ENCODE measurements at regions not wholly inside any gene's neighbourhood (a gene's known extent, or its start where the extent isn't known, plus 50 kb on each side); places are given as distances from the start of the nearest gene placed in this dataset.

GRCh38 chr5:107063511-107063910 is 607.2 kb downstream of the EFNA5 start:
- in situ Hi-C loops (cut with HindIII; ENCODE audit: low pct_ligation_motif_present, low pct_unique_long_range_greater_than_20kb, low sequenced_read_pairs) = no loop called here

GRCh38 chr5:107058803-107059202 is 611.9 kb downstream of the EFNA5 start:
- in situ Hi-C loops (cut with HindIII; ENCODE audit: low pct_ligation_motif_present, low pct_unique_long_range_greater_than_20kb, low sequenced_read_pairs) = no loop called here
- DNase-seq = no peak

More at GRCh38 chr5:107063511-107063910, 607.2 kb downstream of the EFNA5 start:
- DNase-seq = no peak

GRCh38 chr5:107058235-107058634 is 612.5 kb downstream of the EFNA5 start:
- in situ Hi-C loops (cut with HindIII; ENCODE audit: low pct_ligation_motif_present, low pct_unique_long_range_greater_than_20kb, low sequenced_read_pairs) = no loop called here
- no peak for DNase-seq

GRCh38 chr5:107056278-107056677 is 614.5 kb downstream of the EFNA5 start:
- in situ Hi-C loops (cut with HindIII; ENCODE audit: low pct_ligation_motif_present, low pct_unique_long_range_greater_than_20kb, low sequenced_read_pairs) = no loop called here

GRCh38 chr5:107047048-107047447 is 623.7 kb downstream of the EFNA5 start:
- DNase-seq = no peak
- in situ Hi-C loops (cut with HindIII; ENCODE audit: low pct_ligation_motif_present, low pct_unique_long_range_greater_than_20kb, low sequenced_read_pairs) = no loop called here

More at GRCh38 chr5:107056278-107056677, 614.5 kb downstream of the EFNA5 start:
- DNase-seq = no peak

- in situ Hi-C loops (cut with HindIII; ENCODE audit: low pct_ligation_motif_present, low pct_unique_long_range_greater_than_20kb, low sequenced_read_pairs) = no loop called here
- no peak for DNase-seq
Measured at GRCh38 chr5:107043665-107044064, 627.1 kb downstream of the EFNA5 start.

- in situ Hi-C loops (cut with HindIII; ENCODE audit: low pct_ligation_motif_present, low pct_unique_long_range_greater_than_20kb, low sequenced_read_pairs) = no loop called here
- no peak for DNase-seq
Measured at GRCh38 chr5:107040907-107041306, 629.8 kb downstream of the EFNA5 start.

- DNase-seq = no peak
- in situ Hi-C loops (cut with HindIII; ENCODE audit: low pct_ligation_motif_present, low pct_unique_long_range_greater_than_20kb, low sequenced_read_pairs) = no loop called here
Measured at GRCh38 chr5:107032629-107033028, 638.1 kb downstream of the EFNA5 start.

GRCh38 chr5:107028938-107029337 is 641.8 kb downstream of the EFNA5 start:
- DNase-seq = no peak
- in situ Hi-C loops (cut with HindIII; ENCODE audit: low pct_ligation_motif_present, low pct_unique_long_range_greater_than_20kb, low sequenced_read_pairs) = no loop called here

GRCh38 chr5:107025712-107026497 is 644.8 kb downstream of the EFNA5 start:
- in situ Hi-C loops (cut with HindIII; ENCODE audit: low pct_ligation_motif_present, low pct_unique_long_range_greater_than_20kb, low sequenced_read_pairs) = no loop called here
- no peak for DNase-seq

GRCh38 chr5:107023732-107024131 is 647.0 kb downstream of the EFNA5 start:
- in situ Hi-C loops (cut with HindIII; ENCODE audit: low pct_ligation_motif_present, low pct_unique_long_range_greater_than_20kb, low sequenced_read_pairs) = no loop called here
- no peak for DNase-seq

- DNase-seq = no peak
- in situ Hi-C loops (cut with HindIII; ENCODE audit: low pct_ligation_motif_present, low pct_unique_long_range_greater_than_20kb, low sequenced_read_pairs) = no loop called here
Measured at GRCh38 chr5:107021575-107021974, 649.2 kb downstream of the EFNA5 start.

GRCh38 chr5:107020626-107021025 is 650.1 kb downstream of the EFNA5 start:
- in situ Hi-C loops (cut with HindIII; ENCODE audit: low pct_ligation_motif_present, low pct_unique_long_range_greater_than_20kb, low sequenced_read_pairs) = no loop called here

GRCh38 chr5:107017616-107018015 is 653.1 kb downstream of the EFNA5 start:
- in situ Hi-C loops (cut with HindIII; ENCODE audit: low pct_ligation_motif_present, low pct_unique_long_range_greater_than_20kb, low sequenced_read_pairs) = no loop called here
- no peak for DNase-seq

More at GRCh38 chr5:107020626-107021025, 650.1 kb downstream of the EFNA5 start:
- no peak for DNase-seq

GRCh38 chr5:107012371-107012770 is 658.4 kb downstream of the EFNA5 start:
- in situ Hi-C loops (cut with HindIII; ENCODE audit: low pct_ligation_motif_present, low pct_unique_long_range_greater_than_20kb, low sequenced_read_pairs) = no loop called here
- no peak for DNase-seq

GRCh38 chr5:107011605-107012004 is 659.1 kb downstream of the EFNA5 start:
- in situ Hi-C loops (cut with HindIII; ENCODE audit: low pct_ligation_motif_present, low pct_unique_long_range_greater_than_20kb, low sequenced_read_pairs) = no loop called here
- DNase-seq = no peak

GRCh38 chr5:107010060-107010459 is 660.7 kb downstream of the EFNA5 start:
- in situ Hi-C loops (cut with HindIII; ENCODE audit: low pct_ligation_motif_present, low pct_unique_long_range_greater_than_20kb, low sequenced_read_pairs) = no loop called here
- no peak for DNase-seq

- no peak for DNase-seq
- in situ Hi-C loops (cut with HindIII; ENCODE audit: low pct_ligation_motif_present, low pct_unique_long_range_greater_than_20kb, low sequenced_read_pairs) = no loop called here
Measured at GRCh38 chr5:107005653-107006052, 665.1 kb downstream of the EFNA5 start.

- in situ Hi-C loops (cut with HindIII; ENCODE audit: low pct_ligation_motif_present, low pct_unique_long_range_greater_than_20kb, low sequenced_read_pairs) = no loop called here
- DNase-seq = no peak
Measured at GRCh38 chr5:107005161-107005560, 665.6 kb downstream of the EFNA5 start.

GRCh38 chr5:107002115-107002514 is 668.6 kb downstream of the EFNA5 start:
- no peak for DNase-seq
- in situ Hi-C loops (cut with HindIII; ENCODE audit: low pct_ligation_motif_present, low pct_unique_long_range_greater_than_20kb, low sequenced_read_pairs) = no loop called here
